AG04449 (cell line): ENCODE measurements at regions not wholly inside any gene's neighbourhood (a gene's known extent, or its start where the extent isn't known, plus 50 kb on each side); places are given as distances from the start of the nearest gene placed in this dataset.
A peak's percentile ranks its signal among the peaks of the same experiment; 100 is the strongest.

Experiments used
- CTCF ChIA-PET: fragments of 350-600 bp; formaldehyde crosslinking; extraction: SDS; loops from one replicate; lab custom pipeline; 2021; ENCODE audit warnings: antibody characterized with exemption; lab: Yijun Ruan, JAX
- POLR2A ChIA-PET: fragments of 400-600, 350-600 bp; formaldehyde crosslinking; extraction: SDS; loops from one replicate; lab custom pipeline; 2020; ENCODE audit warnings: antibody characterized with exemption, inconsistent platforms; lab: Yijun Ruan, JAX
- DNase-seq: peaks from one replicate; pipeline ENCODE4 v3.0.0-alpha.2; 2010; ENCODE audit warnings: low read depth, low spot score
- H3K4me3 ChIP-seq: 2 replicates; pipeline ENCODE4 v1.5.1; 2011; ENCODE audit warnings: low read depth, mild to moderate bottlenecking, control low read depth, low read length
- TF ChIP-seq, protein P1 (sequence below): IDR thresholded peaks from one replicate; pipeline ENCODE4 v1.5.1; 2011; ENCODE audit warnings: mild to moderate bottlenecking, moderate library complexity, low read length, control low read depth, inconsistent platforms; ENCODE audit not compliant: insufficient read depth; ENCODE audit errors: missing control alignments

DNA sequence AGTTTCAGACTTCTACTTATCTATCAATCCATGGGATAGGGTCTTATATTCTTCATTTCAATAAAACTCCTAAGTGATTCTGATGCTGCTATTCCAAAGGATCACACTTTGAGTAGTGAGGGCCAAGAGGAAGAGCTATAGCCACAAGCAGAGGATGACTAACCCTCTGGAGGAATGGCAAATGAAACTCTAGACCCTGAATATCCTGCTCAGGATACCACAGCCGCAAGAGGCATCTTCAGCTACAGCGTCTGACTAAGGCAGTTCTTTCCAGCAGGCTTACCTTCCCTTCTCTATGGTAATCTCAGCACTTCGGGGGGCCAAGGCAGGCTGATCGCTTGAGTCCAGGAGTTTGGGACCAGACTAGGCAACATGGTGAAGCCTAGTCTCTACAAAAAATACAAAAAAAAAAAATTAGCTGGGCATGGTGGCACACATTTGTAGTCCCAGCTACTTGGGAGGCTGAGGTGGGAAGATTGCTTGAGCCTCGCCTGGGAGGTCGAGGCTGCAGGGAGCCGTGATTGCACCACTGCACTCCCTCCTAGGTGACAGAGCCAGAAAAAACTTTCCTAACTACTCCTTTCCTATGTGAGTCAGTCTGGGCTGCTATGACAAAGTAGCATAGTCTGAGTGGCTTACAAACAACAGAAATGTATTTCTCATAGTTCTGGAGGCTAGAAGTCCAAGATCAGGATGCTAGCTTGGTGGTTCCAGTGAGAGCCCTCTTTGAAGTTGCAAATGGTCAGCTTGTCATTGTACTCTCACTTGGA is 371.9 kb downstream of the IRS1 start:
- ChIA-PET POLR2A (interaction anchor here (0.7 to 2.0 kb wide), 7 partner anchors 19 to 375 kb away, joined by 3 to 8 read pairs (median 4); no protein-coding TSS in a partner anchor), CTCF (interaction anchor here (0.7 to 0.9 kb wide), 5 partner anchors 49 to 371 kb away, joined by 3 to 4 read pairs (median 3); no protein-coding TSS in a partner anchor)
- peak; percentile 82 for DNase-seq

DNA sequence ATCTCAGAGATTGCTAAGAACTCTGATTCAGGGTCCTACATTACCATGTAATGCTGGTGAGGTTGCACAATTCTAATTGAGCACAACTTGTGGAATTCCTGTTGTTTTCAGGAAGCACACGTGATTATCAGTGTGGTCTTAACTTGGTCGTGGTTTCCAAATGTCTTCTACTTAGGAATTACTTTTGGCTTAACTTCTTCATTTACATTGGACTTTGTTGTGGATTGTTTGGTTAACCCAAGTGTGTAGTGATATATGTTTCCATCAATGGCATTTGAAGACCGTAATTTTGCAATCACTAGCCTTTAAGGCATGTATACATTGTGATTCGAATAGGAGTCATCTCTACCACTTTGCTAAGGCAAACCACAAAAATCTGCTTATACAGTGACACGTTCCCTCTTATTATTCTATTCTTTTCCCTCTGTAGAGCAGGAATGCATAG is 373.3 kb downstream of the IRS1 start:
- TF ChIP-seq, protein P1, sequence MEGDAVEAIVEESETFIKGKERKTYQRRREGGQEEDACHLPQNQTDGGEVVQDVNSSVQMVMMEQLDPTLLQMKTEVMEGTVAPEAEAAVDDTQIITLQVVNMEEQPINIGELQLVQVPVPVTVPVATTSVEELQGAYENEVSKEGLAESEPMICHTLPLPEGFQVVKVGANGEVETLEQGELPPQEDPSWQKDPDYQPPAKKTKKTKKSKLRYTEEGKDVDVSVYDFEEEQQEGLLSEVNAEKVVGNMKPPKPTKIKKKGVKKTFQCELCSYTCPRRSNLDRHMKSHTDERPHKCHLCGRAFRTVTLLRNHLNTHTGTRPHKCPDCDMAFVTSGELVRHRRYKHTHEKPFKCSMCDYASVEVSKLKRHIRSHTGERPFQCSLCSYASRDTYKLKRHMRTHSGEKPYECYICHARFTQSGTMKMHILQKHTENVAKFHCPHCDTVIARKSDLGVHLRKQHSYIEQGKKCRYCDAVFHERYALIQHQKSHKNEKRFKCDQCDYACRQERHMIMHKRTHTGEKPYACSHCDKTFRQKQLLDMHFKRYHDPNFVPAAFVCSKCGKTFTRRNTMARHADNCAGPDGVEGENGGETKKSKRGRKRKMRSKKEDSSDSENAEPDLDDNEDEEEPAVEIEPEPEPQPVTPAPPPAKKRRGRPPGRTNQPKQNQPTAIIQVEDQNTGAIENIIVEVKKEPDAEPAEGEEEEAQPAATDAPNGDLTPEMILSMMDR: no peak
- H3K4me3 ChIP-seq: no peak overlapping the region
- ChIA-PET POLR2A (interaction anchor here (2.0 kb wide), 1 partner anchor 20 kb away, joined by 8 read pairs; no protein-coding TSS in a partner anchor), CTCF (no interaction called here)
- DNase-seq: peak; percentile 98

More for the DNA sequence above, 371.9 kb downstream of the IRS1 start:
- no peak overlapping the region for H3K4me3 ChIP-seq
- TF ChIP-seq, protein P1: peak; percentile 18

DNA sequence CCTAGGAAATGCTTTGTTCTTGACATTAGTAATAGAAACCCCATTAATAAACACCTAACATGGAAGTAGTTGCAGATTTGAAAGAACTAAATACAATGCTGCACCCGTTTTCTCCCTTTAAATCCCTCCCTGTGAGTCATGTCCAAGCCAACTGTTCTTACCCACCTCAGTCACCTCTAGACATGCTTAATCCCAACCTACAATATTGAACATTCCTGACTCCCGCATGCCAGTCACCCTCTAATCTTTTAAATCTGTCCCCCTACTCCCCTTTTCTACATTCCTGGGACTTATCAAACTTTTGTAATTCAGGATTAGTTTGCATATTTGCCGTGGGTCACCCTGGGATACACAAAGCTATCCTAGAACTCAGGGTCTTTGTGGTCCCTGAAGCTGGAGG is 374.6 kb downstream of the IRS1 start:
- H3K4me3 ChIP-seq: no peak overlapping the region
- DNase-seq: no peak
- TF ChIP-seq, protein P1: no peak
- ChIA-PET POLR2A (no interaction called here), CTCF (interaction anchor here (1.4 kb wide), 1 partner anchor 210 kb away, joined by 4 read pairs; no protein-coding TSS in a partner anchor)

DNA sequence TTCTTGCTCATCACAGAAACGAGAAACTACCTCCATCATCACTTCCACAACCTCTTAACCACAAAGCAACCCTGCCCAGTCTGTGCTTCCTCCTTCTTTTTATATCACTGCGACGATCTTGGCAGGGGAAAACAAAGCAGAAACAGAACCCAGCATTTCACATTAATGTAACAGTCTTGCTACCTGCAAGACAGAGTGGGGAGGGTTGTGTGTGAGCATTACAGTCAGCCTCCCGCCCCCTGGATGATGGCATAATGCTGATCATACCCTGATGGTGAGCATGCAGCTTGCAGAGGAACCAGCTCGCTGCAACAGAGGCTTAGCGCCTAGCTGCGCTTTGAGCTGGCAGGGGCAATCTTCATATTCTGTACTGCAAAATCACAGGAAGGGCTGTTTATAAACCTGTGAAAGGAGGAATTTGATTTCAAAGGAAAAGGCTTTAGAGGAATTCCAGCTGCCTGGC is 376.1 kb downstream of the IRS1 start:
- ChIA-PET CTCF (interaction anchor here (1.2 to 1.4 kb wide), 2 partner anchors 208 to 378 kb away, joined by 3 to 4 read pairs; no protein-coding TSS in a partner anchor), POLR2A (no interaction called here)
- DNase-seq: no peak
- TF ChIP-seq, protein P1: no peak
- no peak overlapping the region for H3K4me3 ChIP-seq

DNA sequence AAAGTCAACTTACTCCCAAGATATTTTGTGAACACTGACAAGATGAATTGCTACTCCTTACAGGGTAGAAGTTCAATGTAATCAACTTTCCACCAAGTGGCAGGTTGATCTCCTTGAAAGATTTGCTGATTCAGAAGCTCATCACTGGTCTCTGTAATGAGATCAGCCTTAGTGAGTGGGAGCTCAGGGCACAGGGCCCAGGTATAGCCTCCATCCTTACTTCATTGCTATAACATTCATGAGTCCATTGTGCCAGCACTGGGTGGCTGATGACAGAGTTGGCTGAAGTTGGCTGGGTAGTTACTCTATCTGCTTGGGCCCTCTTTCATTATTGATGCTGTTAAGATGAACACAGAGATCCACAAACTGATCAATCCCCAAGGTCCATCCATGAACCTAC is 379.0 kb downstream of the IRS1 start:
- POLR2A ChIA-PET: interaction anchor here (1.0 kb wide), 1 partner anchor 200 kb away, joined by 4 read pairs; no protein-coding TSS in a partner anchor
- CTCF ChIA-PET: no interaction called here
- H3K4me3 ChIP-seq: no peak overlapping the region
- DNase-seq: no peak
- TF ChIP-seq, protein P1: no peak

DNA sequence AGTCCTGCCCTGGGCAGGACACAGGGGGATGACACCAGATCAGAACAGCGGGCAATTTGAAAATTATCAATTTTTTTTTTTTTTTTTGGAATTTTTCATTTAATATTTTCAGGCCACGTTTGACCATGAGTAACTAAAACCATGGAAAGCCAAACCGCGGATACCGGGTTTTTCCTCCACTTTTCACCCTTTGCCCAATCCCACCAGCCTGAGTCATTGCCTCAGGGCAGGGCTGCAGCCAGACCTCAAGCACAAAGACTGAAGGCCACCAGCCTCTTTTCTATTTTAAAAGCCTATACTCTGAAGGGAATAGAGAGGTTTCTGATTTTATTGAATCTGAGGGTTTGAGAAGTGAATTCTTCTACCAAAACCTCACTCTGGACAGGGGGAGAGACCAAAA is 381.1 kb downstream of the IRS1 start:
- H3K4me3 ChIP-seq: no peak overlapping the region
- TF ChIP-seq, protein P1: no peak
- CTCF ChIA-PET: no interaction called here
- DNase-seq: no peak
- POLR2A ChIA-PET: no interaction called here
